GM19452 (cell line): ENCODE measurements at regions not wholly inside any gene's neighbourhood (a gene's known extent, or its start where the extent isn't known, plus 50 kb on each side); places are given as distances from the start of the nearest gene placed in this dataset.
A peak's percentile ranks its signal among the peaks of the same experiment; 100 is the strongest.
"Not testable (repeated sequence)": the region's sequence is repeated elsewhere in the genome, so short reads cannot be mapped to it uniquely, and the experiment has no call there.

Experiments
- ATAC-seq: cut with Tn5 transposase; IDR thresholded peaks from one replicate; pipeline ENCODE4 v1.9.1; 2021; ENCODE audit not compliant: unreplicated experiment

DNA sequence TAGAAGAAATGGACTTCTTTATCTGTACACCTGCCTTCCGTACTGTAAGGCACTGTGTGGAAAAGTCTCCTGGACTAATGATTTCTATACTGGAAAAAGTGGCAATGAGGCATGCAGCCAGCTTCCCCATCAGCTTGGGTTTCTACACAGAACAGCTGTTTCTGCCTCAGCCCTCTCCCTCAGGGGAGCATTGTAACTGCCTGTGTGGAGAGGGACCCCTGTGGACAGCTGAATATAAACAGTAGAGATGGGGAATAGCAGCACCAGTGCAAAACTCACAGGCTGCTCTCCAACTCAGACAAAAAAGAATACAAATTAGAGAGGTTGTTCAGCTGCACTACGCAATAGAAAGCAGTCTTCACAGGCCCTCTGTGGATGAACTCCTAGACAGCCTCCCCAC, 451.3 kb upstream of the MBL2 start:
- ATAC-seq: no peak

GRCh38 chr10:53222806-53223205, 450.2 kb upstream of the MBL2 start:
- no peak for ATAC-seq

DNA sequence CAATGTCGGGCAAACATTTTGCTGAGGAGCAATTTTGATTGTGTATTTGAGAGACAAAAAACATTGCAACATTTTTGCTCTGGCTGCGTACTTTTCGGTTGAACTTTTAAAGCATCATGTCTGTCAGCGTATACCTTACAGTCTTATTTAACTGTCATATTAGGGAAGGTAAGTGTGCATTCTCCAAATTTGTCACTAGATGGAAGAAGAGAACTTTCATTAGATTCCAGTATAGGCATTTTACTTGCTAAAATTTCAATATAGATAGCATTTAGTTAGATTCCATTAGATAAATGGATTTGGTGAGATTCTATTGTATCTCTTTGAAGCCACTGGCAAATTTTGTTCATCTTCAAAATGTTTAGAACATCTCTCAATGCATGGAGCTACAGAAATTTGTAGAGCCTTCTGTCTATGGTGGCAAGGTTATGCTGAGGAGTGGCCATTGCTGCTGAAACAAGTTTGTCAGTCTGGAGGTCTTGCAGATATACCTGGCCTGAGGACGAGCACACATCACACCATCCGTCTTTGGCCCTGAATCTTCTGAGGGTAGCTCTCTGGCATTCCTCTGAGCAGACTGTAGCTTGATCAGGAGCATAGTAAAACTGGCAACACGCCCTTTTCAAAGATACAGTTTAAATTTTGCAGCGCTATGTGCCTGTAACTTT, 437.5 kb upstream of the MBL2 start:
- no peak for ATAC-seq

DNA sequence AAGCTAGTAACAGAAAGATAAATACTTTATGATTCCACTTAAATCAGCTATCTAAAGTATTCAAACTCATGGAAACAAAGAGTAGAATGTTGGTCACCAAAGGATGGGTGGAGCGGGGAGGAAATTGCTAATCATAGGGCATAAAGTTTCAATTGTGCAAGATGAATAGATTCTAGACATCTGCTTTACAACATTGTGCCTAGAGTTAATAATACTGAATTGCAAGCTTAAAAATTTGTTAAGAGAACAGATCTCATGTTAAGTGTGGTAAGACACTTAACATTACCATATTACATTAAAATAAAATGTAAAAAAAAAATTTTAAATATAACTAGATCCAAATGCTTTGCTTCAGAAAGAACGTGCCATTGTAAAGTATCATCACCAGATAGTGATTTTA, 411.1 kb upstream of the MBL2 start:
- no peak for ATAC-seq

GRCh38 chr10:53177468-53177867, 404.9 kb upstream of the MBL2 start:
- ATAC-seq: no peak

- no peak for ATAC-seq
Measured at GRCh38 chr10:53166325-53166724, 393.7 kb upstream of the MBL2 start.

GRCh38 chr10:53162856-53163255, 390.3 kb upstream of the MBL2 start:
- no peak for ATAC-seq

DNA sequence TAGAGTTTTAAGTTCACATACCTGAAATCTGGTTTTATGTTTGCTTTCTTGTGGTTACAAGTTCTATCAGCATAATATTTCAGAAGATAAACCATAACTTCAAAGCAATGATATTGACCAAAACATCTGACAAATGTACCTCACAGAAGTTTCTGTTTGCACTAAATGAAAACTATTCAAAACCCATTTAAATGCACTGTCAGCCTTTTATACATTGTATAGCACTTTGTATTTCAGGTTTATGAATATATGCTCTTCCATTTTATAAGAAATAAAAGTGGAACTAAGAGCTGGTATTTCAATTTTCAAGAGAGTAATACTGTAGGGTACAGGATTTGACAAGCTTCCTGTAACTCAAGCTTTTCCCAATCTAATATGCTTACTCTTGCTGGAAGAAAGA, 388.6 kb upstream of the MBL2 start:
- no peak for ATAC-seq

- not testable (repeated sequence) for ATAC-seq
Measured at GRCh38 chr10:53155674-53156073, 383.1 kb upstream of the MBL2 start.

DNA sequence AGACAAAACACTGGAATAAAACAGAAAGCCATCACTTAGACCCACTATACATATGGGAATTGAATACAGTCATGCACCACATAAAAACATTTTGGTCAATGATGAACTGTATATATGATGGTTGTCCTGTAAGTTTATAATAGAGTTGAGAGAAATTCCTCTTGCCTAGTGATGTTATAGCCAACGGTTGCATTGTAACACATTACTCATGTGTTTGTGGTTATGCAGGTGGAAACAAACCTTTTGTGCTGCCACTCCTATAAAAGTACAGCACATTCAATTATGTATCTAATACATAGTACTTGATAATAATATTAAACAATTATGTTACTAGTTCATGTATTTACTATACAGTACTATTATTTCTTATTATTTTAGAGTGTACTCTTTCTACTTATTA, 381.2 kb upstream of the MBL2 start:
- no peak for ATAC-seq

DNA sequence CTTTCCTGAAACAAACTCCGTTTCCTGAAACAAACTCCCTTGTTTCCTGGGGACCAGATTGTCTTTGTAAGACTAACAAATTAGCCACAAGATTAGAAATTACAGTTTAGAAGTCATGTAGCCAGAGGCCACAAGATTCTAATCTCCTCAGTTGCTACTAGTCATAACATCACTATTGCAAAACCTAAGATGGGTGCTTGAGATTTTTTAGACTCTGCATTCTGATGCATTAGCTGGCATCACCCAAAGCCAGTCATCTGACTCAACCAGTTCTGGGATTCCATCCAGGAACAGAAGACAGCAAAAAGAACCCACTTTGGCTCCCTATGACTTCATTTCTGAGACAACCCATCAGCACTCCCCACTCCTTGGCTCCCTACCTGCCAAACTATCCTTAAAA, 367.9 kb upstream of the MBL2 start:
- ATAC-seq: no peak

GRCh38 chr10:53135897-53136253, 363.3 kb upstream of the MBL2 start:
- peak; percentile 30 for ATAC-seq

GRCh38 chr10:53135213-53135896, 362.8 kb upstream of the MBL2 start:
- peak; percentile 68 for ATAC-seq

- ATAC-seq: no peak
Measured at GRCh38 chr10:53134050-53134449, 361.5 kb upstream of the MBL2 start.

- ATAC-seq: no peak
Measured at GRCh38 chr10:53130337-53130736, 357.8 kb upstream of the MBL2 start.

- no peak for ATAC-seq
Measured at GRCh38 chr10:53127686-53128085, 355.1 kb upstream of the MBL2 start.

- ATAC-seq: no peak
Measured at GRCh38 chr10:53123311-53123710, 350.7 kb upstream of the MBL2 start.

- ATAC-seq: no peak
Measured at GRCh38 chr10:53122281-53122680, 349.7 kb upstream of the MBL2 start.

- ATAC-seq: no peak
Measured at GRCh38 chr10:53115660-53116059, 343.1 kb upstream of the MBL2 start.

GRCh38 chr10:53111529-53111928, 338.9 kb upstream of the MBL2 start:
- ATAC-seq: no peak

GRCh38 chr10:53109320-53109719, 336.7 kb upstream of the MBL2 start:
- no peak for ATAC-seq

DNA sequence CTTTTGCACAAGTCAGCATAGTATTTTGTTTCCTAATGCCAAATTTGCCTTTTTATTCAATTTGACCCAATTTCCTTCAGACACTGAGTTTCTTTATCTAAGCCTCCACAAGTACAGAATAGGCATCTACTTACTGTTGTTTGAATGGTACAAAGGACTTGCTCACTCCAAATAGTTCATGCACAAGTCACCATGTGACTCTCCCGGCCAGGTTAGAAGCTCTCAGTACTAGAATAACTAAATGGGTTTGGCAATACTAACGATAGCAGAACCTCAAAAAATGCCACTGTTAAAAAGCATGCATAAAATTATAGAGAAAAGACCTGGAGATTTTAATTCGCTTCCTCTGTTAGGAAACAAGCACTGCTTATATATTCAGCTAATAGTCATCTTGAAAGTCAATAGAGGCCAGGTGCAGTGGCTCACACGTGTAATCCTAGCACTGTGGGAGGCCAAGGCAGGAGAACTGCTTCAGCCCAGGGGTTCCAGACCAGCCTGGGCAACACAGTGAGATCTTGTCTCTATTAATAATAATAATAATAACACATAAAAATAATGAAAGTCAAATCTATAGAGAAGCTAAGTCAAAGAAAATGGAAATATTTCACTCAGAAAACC, 335.8 kb upstream of the MBL2 start:
- no peak for ATAC-seq

DNA sequence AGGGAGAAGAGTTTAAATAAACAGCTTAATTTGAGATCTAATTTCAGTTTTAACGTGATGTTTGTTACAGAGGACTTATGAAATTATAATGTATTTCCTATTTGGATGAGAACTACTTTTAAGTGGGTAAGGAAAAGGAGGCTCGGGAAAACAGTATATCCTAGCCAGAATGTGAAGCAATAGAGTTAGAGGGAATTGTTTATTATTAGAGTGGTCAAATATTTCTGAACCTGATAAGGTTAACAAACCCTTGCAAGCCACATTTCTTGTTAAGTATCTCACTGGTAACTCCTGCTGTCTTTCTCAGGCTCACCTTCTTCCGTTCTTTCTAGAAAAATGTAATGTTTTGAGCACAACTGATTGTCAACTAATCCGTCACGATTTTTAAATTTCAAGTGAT, 335.1 kb upstream of the MBL2 start:
- ATAC-seq: no peak
